ENCODE measurements at regions not wholly inside any gene's neighbourhood (a gene's known extent, or its start where the extent isn't known, plus 50 kb on each side); places are given as distances from the start of the nearest gene placed in this dataset.
A peak's percentile ranks its signal among the peaks of the same experiment; 100 is the strongest.

GRCh38 chr9:107863396-107863795 lies 373.8 kb upstream of the KLF4 start:
- Histone ChIP-seq H3K79me1 (replicated peaks; ENCODE audit: low read length, poor library complexity, severe bottlenecking) (no peaks in the 10 kb centered on the region), H3K4ac (ENCODE audit: low read depth in 1 of 2, low read length in 2 of 2) (no peak overlapping the region), H2AFZ (ENCODE audit: low read depth, low read length) (no peak overlapping the region), H3K4me2 (ENCODE audit: low read length, poor library complexity, severe bottlenecking) (no peak overlapping the region), H2BK12ac (ENCODE audit: low read length in 2 of 2) (no peak overlapping the region), H3K4me3 (ENCODE audit: insufficient read depth in 1 of 2, low read depth in 1 of 2, low read length in 2 of 2) (no peak overlapping the region), H3K27ac (ENCODE audit: low read length, poor library complexity, severe bottlenecking) (no peak overlapping the region), H2AK5ac (ENCODE audit: low read length, severe bottlenecking) (no peak overlapping the region), H3K9ac (ENCODE audit: low read length) (no peak overlapping the region), H3K23ac (ENCODE audit: low read length in 2 of 2) (no peak overlapping the region), H3K18ac (ENCODE audit: low read depth in 1 of 2, low read length in 2 of 2) (no peak overlapping the region), H4K8ac (ENCODE audit: low read length) (no peak overlapping the region), H2BK5ac (ENCODE audit: low read depth, low read length, poor library complexity, severe bottlenecking) (no peak overlapping the region), H3K4me1 (ENCODE audit: control insufficient read depth, insufficient read depth, low read depth, low read length) (no peaks in the 10 kb centered on the region), H4K91ac (ENCODE audit: low read length) (no peak overlapping the region), H3K36me3 (ENCODE audit: control insufficient read depth in 1 of 2, insufficient read depth in 2 of 2, low read depth in 1 of 2, low read length in 2 of 2) (no peaks in the 10 kb centered on the region), H3K9me3 (ENCODE audit: control insufficient read depth, low read length) (no peaks in the 10 kb centered on the region), H3K27me3 (ENCODE audit: control insufficient read depth in 1 of 2, insufficient read depth in 1 of 2, low read length in 2 of 2) (no peaks in the 10 kb centered on the region), H3K14ac (ENCODE audit: low read length in 2 of 2) (no peak overlapping the region), H2BK120ac (ENCODE audit: low read depth, low read length) (no peak overlapping the region), H2BK15ac (ENCODE audit: low read depth, poor library complexity, severe bottlenecking) (no peak overlapping the region)
- WGBS: 74% methylated on average over 4 of the region's 4 CpGs
- DNase-seq: no peak

- Histone ChIP-seq H3K27ac (ENCODE audit: low read length, poor library complexity, severe bottlenecking) (no peak overlapping the region), H3K4me1 (ENCODE audit: control insufficient read depth, insufficient read depth, low read depth, low read length) (no peaks in the 10 kb centered on the region), H3K18ac (ENCODE audit: low read depth in 1 of 2, low read length in 2 of 2) (no peak overlapping the region), H3K14ac (ENCODE audit: low read length in 2 of 2) (no peak overlapping the region), H2AFZ (ENCODE audit: low read depth, low read length) (no peak overlapping the region), H3K36me3 (ENCODE audit: control insufficient read depth in 1 of 2, insufficient read depth in 2 of 2, low read depth in 1 of 2, low read length in 2 of 2) (no peaks in the 10 kb centered on the region), H2BK120ac (ENCODE audit: low read depth, low read length) (no peak overlapping the region), H3K9ac (ENCODE audit: low read length) (no peak overlapping the region), H3K27me3 (ENCODE audit: control insufficient read depth in 1 of 2, insufficient read depth in 1 of 2, low read length in 2 of 2) (no peaks in the 10 kb centered on the region), H3K79me1 (replicated peaks; ENCODE audit: low read length, poor library complexity, severe bottlenecking) (no peaks in the 10 kb centered on the region), H4K8ac (ENCODE audit: low read length) (no peak overlapping the region), H3K9me3 (ENCODE audit: control insufficient read depth, low read length) (no peaks in the 10 kb centered on the region), H2BK5ac (ENCODE audit: low read depth, low read length, poor library complexity, severe bottlenecking) (no peak overlapping the region), H4K91ac (ENCODE audit: low read length) (no peak overlapping the region), H3K4me3 (ENCODE audit: insufficient read depth in 1 of 2, low read depth in 1 of 2, low read length in 2 of 2) (no peak overlapping the region), H3K4ac (ENCODE audit: low read depth in 1 of 2, low read length in 2 of 2) (no peak overlapping the region), H2BK15ac (ENCODE audit: low read depth, poor library complexity, severe bottlenecking) (no peak overlapping the region), H3K23ac (ENCODE audit: low read length in 2 of 2) (no peak overlapping the region), H2BK12ac (ENCODE audit: low read length in 2 of 2) (no peak overlapping the region), H3K4me2 (ENCODE audit: low read length, poor library complexity, severe bottlenecking) (no peak overlapping the region), H2AK5ac (ENCODE audit: low read length, severe bottlenecking) (no peak overlapping the region)
- no CpG with 5 or more reads among the region's 1 CpG for WGBS
- no peak for DNase-seq
Observed at GRCh38 chr9:107862881-107863280, 373.3 kb upstream of the KLF4 start.

GRCh38 chr9:107862323-107862722 lies 372.8 kb upstream of the KLF4 start:
- no peak overlapping the region for H3K18ac ChIP-seq (ENCODE audit: low read depth in 1 of 2, low read length in 2 of 2)
- H3K36me3 ChIP-seq (ENCODE audit: control insufficient read depth in 1 of 2, insufficient read depth in 2 of 2, low read depth in 1 of 2, low read length in 2 of 2): no peaks in the 10 kb centered on the region
- H3K9me3 ChIP-seq (ENCODE audit: control insufficient read depth, low read length): no peaks in the 10 kb centered on the region
- H4K91ac ChIP-seq (ENCODE audit: low read length): peak overlapping the region; percentile 11
- H2AK5ac ChIP-seq (ENCODE audit: low read length, severe bottlenecking): no peak overlapping the region
- H3K27me3 ChIP-seq (ENCODE audit: control insufficient read depth in 1 of 2, insufficient read depth in 1 of 2, low read length in 2 of 2): no peaks in the 10 kb centered on the region
- H2BK5ac ChIP-seq (ENCODE audit: low read depth, low read length, poor library complexity, severe bottlenecking): no peak overlapping the region
- no peak overlapping the region for H3K9ac ChIP-seq (ENCODE audit: low read length)
- H2AFZ ChIP-seq (ENCODE audit: low read depth, low read length): no peak overlapping the region
- no peak overlapping the region for H4K8ac ChIP-seq (ENCODE audit: low read length)
- no peak overlapping the region for H3K4me3 ChIP-seq (ENCODE audit: insufficient read depth in 1 of 2, low read depth in 1 of 2, low read length in 2 of 2)
- WGBS: 63% methylated on average over 1 of the region's 1 CpG
- DNase-seq: no peak
- no peak overlapping the region for H2BK12ac ChIP-seq (ENCODE audit: low read length in 2 of 2)
- H2BK120ac ChIP-seq (ENCODE audit: low read depth, low read length): no peak overlapping the region
- H3K14ac ChIP-seq (ENCODE audit: low read length in 2 of 2): no peak overlapping the region
- H3K4me1 ChIP-seq (ENCODE audit: control insufficient read depth, insufficient read depth, low read depth, low read length): no peaks in the 10 kb centered on the region
- no peak overlapping the region for H2BK15ac ChIP-seq (ENCODE audit: low read depth, poor library complexity, severe bottlenecking)
- no peak overlapping the region for H3K4ac ChIP-seq (ENCODE audit: low read depth in 1 of 2, low read length in 2 of 2)
- no peak overlapping the region for H3K4me2 ChIP-seq (ENCODE audit: low read length, poor library complexity, severe bottlenecking)
- H3K79me1 ChIP-seq (replicated peaks; ENCODE audit: low read length, poor library complexity, severe bottlenecking): no peaks in the 10 kb centered on the region
- H3K27ac ChIP-seq (ENCODE audit: low read length, poor library complexity, severe bottlenecking): no peak overlapping the region
- no peak overlapping the region for H3K23ac ChIP-seq (ENCODE audit: low read length in 2 of 2)

GRCh38 chr9:107861075-107861474 lies 371.5 kb upstream of the KLF4 start:
- Histone ChIP-seq H3K79me1 (replicated peaks; ENCODE audit: low read length, poor library complexity, severe bottlenecking) (no peaks in the 10 kb centered on the region), H2BK120ac (ENCODE audit: low read depth, low read length) (no peak overlapping the region), H2AFZ (ENCODE audit: low read depth, low read length) (no peak overlapping the region), H2BK15ac (ENCODE audit: low read depth, poor library complexity, severe bottlenecking) (no peak overlapping the region), H3K14ac (ENCODE audit: low read length in 2 of 2) (no peak overlapping the region), H2BK12ac (ENCODE audit: low read length in 2 of 2) (no peak overlapping the region), H3K4me2 (ENCODE audit: low read length, poor library complexity, severe bottlenecking) (no peak overlapping the region), H3K4ac (ENCODE audit: low read depth in 1 of 2, low read length in 2 of 2) (no peak overlapping the region), H3K27ac (ENCODE audit: low read length, poor library complexity, severe bottlenecking) (no peak overlapping the region), H3K9me3 (ENCODE audit: control insufficient read depth, low read length) (no peaks in the 10 kb centered on the region), H3K4me1 (ENCODE audit: control insufficient read depth, insufficient read depth, low read depth, low read length) (no peaks in the 10 kb centered on the region), H3K4me3 (ENCODE audit: insufficient read depth in 1 of 2, low read depth in 1 of 2, low read length in 2 of 2) (no peak overlapping the region), H4K8ac (ENCODE audit: low read length) (no peak overlapping the region), H2AK5ac (ENCODE audit: low read length, severe bottlenecking) (no peak overlapping the region), H3K18ac (ENCODE audit: low read depth in 1 of 2, low read length in 2 of 2) (no peak overlapping the region), H2BK5ac (ENCODE audit: low read depth, low read length, poor library complexity, severe bottlenecking) (no peak overlapping the region), H3K27me3 (ENCODE audit: control insufficient read depth in 1 of 2, insufficient read depth in 1 of 2, low read length in 2 of 2) (no peaks in the 10 kb centered on the region), H3K36me3 (ENCODE audit: control insufficient read depth in 1 of 2, insufficient read depth in 2 of 2, low read depth in 1 of 2, low read length in 2 of 2) (no peaks in the 10 kb centered on the region), H4K91ac (ENCODE audit: low read length) (no peak overlapping the region), H3K9ac (ENCODE audit: low read length) (no peak overlapping the region), H3K23ac (ENCODE audit: low read length in 2 of 2) (no peak overlapping the region)
- WGBS: 89% methylated on average over 2 of the region's 3 CpGs
- DNase-seq: no peak
